ENCODE measurements at regions not wholly inside any gene's neighbourhood (a gene's known extent, or its start where the extent isn't known, plus 50 kb on each side); places are given as distances from the start of the nearest gene placed in this dataset.
"Not testable (repeated sequence)": the region's sequence is repeated elsewhere in the genome, so short reads cannot be mapped to it uniquely, and the experiment has no call there.

- DNase-seq (ENCODE audit: extremely low read depth in 1 of 2, low read depth in 1 of 2): no peak
Measured at GRCh38 chr2:13768274-13768673, 864.2 kb upstream of the LRATD1 start.

GRCh38 chr2:13770279-13770678 lies 862.2 kb upstream of the LRATD1 start:
- no peak for DNase-seq (ENCODE audit: extremely low read depth in 1 of 2, low read depth in 1 of 2)

GRCh38 chr2:13779996-13780395 lies 852.5 kb upstream of the LRATD1 start:
- DNase-seq (ENCODE audit: extremely low read depth in 1 of 2, low read depth in 1 of 2): no peak

GRCh38 chr2:13791019-13791547 lies 841.4 kb upstream of the LRATD1 start:
- no peak for DNase-seq (ENCODE audit: extremely low read depth in 1 of 2, low read depth in 1 of 2)

GRCh38 chr2:13806539-13806938 lies 826.0 kb upstream of the LRATD1 start:
- DNase-seq (ENCODE audit: extremely low read depth in 1 of 2, low read depth in 1 of 2): no peak

GRCh38 chr2:13813236-13813635 lies 819.3 kb upstream of the LRATD1 start:
- no peak for DNase-seq (ENCODE audit: extremely low read depth in 1 of 2, low read depth in 1 of 2)

GRCh38 chr2:13818002-13818401 lies 814.5 kb upstream of the LRATD1 start:
- no peak for DNase-seq (ENCODE audit: extremely low read depth in 1 of 2, low read depth in 1 of 2)

GRCh38 chr2:13819896-13820295 lies 812.6 kb upstream of the LRATD1 start:
- no peak for DNase-seq (ENCODE audit: extremely low read depth in 1 of 2, low read depth in 1 of 2)

GRCh38 chr2:13821255-13821880 lies 811.1 kb upstream of the LRATD1 start:
- DNase-seq (ENCODE audit: extremely low read depth in 1 of 2, low read depth in 1 of 2): no peak

GRCh38 chr2:13822365-13822764 lies 810.2 kb upstream of the LRATD1 start:
- no peak for DNase-seq (ENCODE audit: extremely low read depth in 1 of 2, low read depth in 1 of 2)

GRCh38 chr2:13826314-13826853 lies 806.1 kb upstream of the LRATD1 start:
- no peak for DNase-seq (ENCODE audit: extremely low read depth in 1 of 2, low read depth in 1 of 2)

GRCh38 chr2:13858626-13859025 lies 773.9 kb upstream of the LRATD1 start:
- no peak for DNase-seq (ENCODE audit: extremely low read depth in 1 of 2, low read depth in 1 of 2)

GRCh38 chr2:13868275-13868674 lies 764.2 kb upstream of the LRATD1 start:
- DNase-seq (ENCODE audit: extremely low read depth in 1 of 2, low read depth in 1 of 2): not testable (repeated sequence)

- no peak for DNase-seq (ENCODE audit: extremely low read depth in 1 of 2, low read depth in 1 of 2)
Measured at GRCh38 chr2:13876491-13877037, 756.0 kb upstream of the LRATD1 start.

- DNase-seq (ENCODE audit: extremely low read depth in 1 of 2, low read depth in 1 of 2): no peak
Measured at GRCh38 chr2:13877571-13877970, 754.9 kb upstream of the LRATD1 start.

GRCh38 chr2:13884291-13884976 lies 748.1 kb upstream of the LRATD1 start:
- no peak for DNase-seq (ENCODE audit: extremely low read depth in 1 of 2, low read depth in 1 of 2)

GRCh38 chr2:13901526-13901925 lies 731.0 kb upstream of the LRATD1 start:
- DNase-seq (ENCODE audit: extremely low read depth in 1 of 2, low read depth in 1 of 2): no peak

- no peak for DNase-seq (ENCODE audit: extremely low read depth in 1 of 2, low read depth in 1 of 2)
Measured at GRCh38 chr2:13905831-13906230, 726.7 kb upstream of the LRATD1 start.

GRCh38 chr2:13916066-13916465 lies 716.5 kb upstream of the LRATD1 start:
- no peak for DNase-seq (ENCODE audit: extremely low read depth in 1 of 2, low read depth in 1 of 2)

GRCh38 chr2:13917958-13918357 lies 714.6 kb upstream of the LRATD1 start:
- DNase-seq (ENCODE audit: extremely low read depth in 1 of 2, low read depth in 1 of 2): no peak

GRCh38 chr2:13919981-13920382 lies 712.5 kb upstream of the LRATD1 start:
- no peak for DNase-seq (ENCODE audit: extremely low read depth in 1 of 2, low read depth in 1 of 2)

GRCh38 chr2:13921245-13921644 lies 711.3 kb upstream of the LRATD1 start:
- no peak for DNase-seq (ENCODE audit: extremely low read depth in 1 of 2, low read depth in 1 of 2)
